ENCODE measurements at regions not wholly inside any gene's neighbourhood (a gene's known extent, or its start where the extent isn't known, plus 50 kb on each side); places are given as distances from the start of the nearest gene placed in this dataset.

GRCh38 chr10:44858988-44859387 lies 52.1 kb upstream of the TMEM72 start:
- no peak for ATAC-seq
- intact Hi-C loops (cut with DNase I, micrococcal nuclease) = loop anchor here (10.0 kb wide), 2 partner anchors 464 to 1184 kb away; no protein-coding TSS in a partner anchor
- Histone ChIP-seq H3K36me3 (ENCODE audit: low read depth) (no peaks in the 10 kb centered on the region), H3K4me3 (no peak overlapping the region), H3K4me1 (ENCODE audit: low read depth) (peaks cover 4% of the 10 kb centered on the region), H3K9me3 (no peaks in the 10 kb centered on the region)
- no peak for DNase-seq
- no peak for TF ChIP-seq CTCF (IDR thresholded peaks at IDR 0.05)

- TF ChIP-seq CTCF (IDR thresholded peaks at IDR 0.05) = no peak
- intact Hi-C loops (cut with DNase I, micrococcal nuclease) = loop anchor here (10.0 kb wide), 2 partner anchors 465 to 1185 kb away; no protein-coding TSS in a partner anchor
These were observed 51.4 kb upstream of the TMEM72 start for GRCh38 chr10:44859546-44860285.

GRCh38 chr10:44860811-44861736 lies 50.1 kb upstream of the TMEM72 start:
- Histone ChIP-seq H3K9me3 (no peaks in the 10 kb centered on the region), H3K4me3 (no peak overlapping the region), H3K4me1 (ENCODE audit: low read depth) (peaks cover 10% of the 10 kb centered on the region), H3K36me3 (ENCODE audit: low read depth) (no peaks in the 10 kb centered on the region)
- intact Hi-C loops (cut with DNase I, micrococcal nuclease) = loop anchor here in 1 of 2 donors (10.0 kb wide), 1 partner anchor 1186 kb away; no protein-coding TSS in a partner anchor
- ATAC-seq (no peak), DNase-seq (no peak)
- no peak for TF ChIP-seq CTCF (IDR thresholded peaks at IDR 0.05)

More at GRCh38 chr10:44859546-44860285, 51.4 kb upstream of the TMEM72 start:
- DNase-seq = no peak
- ATAC-seq = no peak
- H3K4me3 ChIP-seq = no peak overlapping the region
- no peaks in the 10 kb centered on the region for H3K9me3 ChIP-seq
- H3K4me1 ChIP-seq (ENCODE audit: low read depth) = peaks cover 10% of the 10 kb centered on the region
- H3K36me3 ChIP-seq (ENCODE audit: low read depth) = no peaks in the 10 kb centered on the region

Data from mucosa of descending colon (tissue), 3 donors.